Islet of Langerhans (tissue), 1 donor: ENCODE measurements at regions not wholly inside any gene's neighbourhood (a gene's known extent, or its start where the extent isn't known, plus 50 kb on each side); places are given as distances from the start of the nearest gene placed in this dataset.

Experiments used
- FAIRE-seq: peaks from one replicate; lab custom pipeline; 2011; peaks lifted over from hg19 to GRCh38; lab: Jason Lieb, UNC

DNA sequence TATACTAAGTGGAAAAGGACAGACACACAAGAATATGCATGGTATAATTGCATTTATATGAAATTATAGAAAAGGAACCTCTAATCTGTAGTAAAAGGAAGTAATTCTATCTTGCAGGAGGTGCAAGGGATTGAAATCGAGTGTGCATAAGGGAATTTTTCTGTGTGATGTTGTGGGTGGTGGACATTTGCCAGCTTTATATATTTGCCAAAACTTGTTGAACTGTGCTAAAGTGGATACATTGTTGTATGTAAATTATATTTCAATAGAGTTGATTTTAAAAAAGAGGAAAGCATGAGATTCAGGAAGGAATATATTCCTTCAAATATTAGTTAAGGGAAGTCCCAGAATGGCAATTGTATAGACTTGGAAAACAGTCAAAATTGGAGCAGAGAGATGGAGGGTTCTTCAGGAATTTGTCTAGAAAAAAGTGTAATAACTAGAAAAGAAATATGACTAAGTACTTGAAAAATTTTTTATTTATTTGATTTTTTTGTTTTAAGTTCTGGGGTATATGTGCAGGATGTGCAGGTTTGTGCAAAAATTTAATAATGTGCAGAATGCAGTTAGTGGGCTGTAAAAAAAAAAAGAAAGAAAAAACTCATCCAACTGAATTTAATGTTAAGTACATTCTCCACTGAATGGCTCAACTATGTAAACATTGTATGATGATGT, 96.1 kb downstream of the ARL4A start:
- FAIRE-seq: no peak

DNA sequence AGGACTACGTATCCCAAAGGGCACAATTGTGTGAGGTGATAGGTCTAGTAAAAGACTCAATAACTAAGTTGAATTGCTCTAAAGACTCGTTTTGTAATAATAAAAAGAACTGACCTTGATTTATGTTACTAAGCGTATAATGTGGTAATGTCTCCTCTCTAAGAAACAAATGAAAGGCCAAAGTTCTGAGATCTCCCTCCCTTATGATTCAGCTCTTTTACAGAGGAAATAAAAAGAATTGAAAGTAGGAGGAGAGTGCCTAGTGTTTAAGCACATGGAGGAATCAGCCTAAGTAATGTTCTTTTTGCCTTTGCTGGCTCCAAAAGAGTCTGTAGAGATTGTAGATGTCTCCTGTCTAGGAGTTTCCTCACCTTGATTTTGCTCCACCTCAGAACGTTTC, 98.0 kb downstream of the ARL4A start:
- no peak for FAIRE-seq

DNA sequence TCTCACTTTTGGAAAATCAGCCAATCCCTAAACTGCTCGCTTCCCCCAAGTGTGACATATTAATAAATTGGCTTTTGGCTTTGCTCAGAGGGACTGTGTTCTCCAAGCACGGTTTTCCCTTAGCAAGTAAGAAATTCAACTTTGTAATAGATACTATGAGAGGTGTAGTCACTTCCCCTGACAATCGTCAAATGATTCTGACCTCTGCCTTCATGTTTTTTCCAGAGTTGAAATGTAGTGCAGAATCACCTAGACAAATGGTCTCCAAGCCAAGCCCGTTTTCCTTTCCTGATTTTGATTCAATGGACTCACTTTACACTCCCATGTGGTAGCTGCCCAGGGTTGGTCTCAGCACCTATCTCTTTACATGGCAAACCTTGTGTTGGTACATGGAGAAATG, 99.1 kb downstream of the ARL4A start:
- FAIRE-seq: no peak

DNA sequence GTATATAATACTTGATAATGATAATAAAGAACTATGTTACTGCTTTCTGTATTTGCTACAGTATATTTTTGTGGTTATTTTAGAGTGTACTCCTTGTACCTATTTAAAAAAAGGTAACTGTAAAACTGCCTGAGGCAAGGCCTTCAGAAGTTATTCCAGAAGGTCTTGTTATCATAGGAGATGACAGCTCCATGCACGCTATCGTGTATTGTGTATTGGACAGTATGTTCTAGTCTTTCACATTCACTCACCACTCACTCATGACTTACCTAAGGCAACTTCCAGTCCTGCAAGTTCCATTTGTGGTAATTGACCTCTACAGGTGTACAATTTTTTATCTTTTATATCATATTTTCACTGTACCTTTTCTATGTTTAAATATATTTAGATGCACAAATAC, 100.7 kb downstream of the ARL4A start:
- FAIRE-seq: no peak

DNA sequence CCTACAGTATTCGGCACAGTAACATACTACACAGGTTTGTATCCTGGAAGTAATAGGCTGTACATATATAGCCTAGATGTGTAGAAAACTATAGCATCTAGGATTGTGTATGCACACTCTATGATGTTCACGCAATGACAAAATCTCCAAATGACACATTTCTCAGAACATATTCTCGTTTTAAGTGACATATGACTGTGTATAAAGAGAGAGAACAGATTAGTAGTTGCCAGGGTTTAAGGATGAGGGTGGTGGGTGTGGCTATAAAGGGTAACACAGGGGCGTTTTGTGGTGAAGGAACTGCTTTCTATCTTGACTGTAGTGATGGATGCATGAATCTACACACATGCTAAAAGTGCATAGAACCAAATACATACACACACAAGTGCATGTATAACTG, 101.2 kb downstream of the ARL4A start:
- FAIRE-seq: no peak

DNA sequence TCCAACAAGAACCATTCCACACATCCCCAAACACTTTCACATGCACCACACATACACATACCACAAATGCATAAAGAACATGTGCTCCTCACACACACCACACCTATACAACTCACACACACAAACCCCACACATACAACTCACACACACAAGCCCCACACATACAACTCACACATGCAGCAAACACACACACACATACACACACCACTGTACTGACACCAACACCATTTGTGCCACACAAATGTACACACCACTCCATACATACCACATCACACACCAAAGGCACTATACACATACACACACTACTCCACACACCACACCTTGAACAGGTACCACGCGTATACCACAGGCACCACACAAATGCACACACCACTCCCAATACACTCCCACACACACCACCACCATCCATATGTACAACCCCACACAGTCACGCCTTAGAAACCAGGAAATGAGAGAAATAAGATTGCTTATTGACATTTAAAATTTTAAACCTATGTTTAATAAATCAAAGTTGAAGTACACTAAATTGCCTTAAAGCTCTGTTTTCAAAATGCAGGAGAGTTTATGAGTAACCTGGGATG, 107.4 kb downstream of the ARL4A start:
- FAIRE-seq: no peak

DNA sequence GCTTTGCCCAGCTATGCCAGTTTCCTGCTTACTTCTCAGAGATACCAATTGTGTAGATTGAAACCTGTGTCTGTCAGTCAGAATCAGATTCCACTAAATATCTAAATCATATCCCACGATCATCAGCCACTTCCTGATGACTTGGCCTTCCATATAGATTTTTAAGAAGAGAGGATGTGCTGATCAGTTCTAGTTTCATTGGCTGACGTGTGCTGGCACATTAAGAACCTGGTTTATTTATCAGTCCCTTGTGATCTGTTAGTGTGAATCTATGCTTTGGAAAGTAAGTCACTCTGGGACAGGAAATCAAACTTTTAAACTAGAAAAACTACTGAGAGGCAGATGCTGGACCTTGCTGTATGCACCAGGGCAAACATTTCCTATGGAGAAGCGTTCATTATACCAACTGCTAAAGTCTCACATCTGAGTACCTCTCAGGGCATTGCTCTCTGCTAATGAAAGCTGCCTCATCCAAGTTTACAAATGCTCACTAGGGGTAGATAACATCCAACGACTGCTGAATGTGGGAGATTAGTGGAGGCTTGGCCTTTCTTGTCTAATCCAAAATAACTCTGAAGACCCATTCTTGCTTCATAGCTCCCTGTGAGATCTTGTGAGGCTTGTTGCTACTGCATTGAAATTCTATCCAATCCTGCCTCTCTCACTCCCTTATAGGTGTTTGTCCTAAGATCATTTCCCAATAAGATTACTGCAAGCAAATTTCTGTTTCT, 109.1 kb downstream of the ARL4A start:
- FAIRE-seq: no peak

DNA sequence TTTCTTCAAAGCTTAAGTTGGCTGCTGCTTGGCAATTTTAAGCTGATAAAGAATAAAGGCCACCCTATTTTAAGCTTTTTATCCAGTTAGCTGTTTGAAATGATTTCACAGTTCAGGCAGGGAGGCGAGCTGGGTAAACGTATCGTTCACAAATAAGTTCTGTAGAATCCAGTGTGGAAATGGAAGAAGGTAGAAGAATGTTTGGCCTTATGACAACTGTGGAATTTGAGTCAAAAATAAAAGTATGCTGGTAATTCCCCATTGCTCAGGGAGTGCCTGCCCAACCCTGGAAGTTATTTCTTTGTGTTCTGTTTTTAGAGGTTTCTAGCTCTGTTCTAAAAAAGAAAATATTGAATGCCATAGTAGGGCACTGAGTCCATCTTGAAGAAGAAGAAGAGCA, 113.1 kb downstream of the ARL4A start:
- no peak for FAIRE-seq

DNA sequence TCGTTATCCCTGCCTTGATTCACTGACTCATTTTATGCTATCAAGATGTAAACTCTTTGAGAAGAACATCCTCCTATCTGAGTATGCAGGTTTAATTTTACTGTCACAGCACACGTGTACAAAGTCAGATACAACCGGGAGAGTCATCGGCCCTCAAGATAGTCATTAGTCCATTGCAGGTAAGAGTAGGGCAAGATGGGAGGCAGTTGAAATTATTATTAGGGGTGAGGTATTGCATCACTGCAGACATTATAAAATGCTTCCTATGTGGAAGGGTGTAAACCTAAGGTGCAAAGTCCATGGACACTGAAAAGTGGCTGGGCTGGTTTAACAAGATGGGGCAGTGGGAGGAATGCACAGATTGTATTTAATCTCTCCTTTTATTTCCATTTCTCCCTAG, 113.7 kb downstream of the ARL4A start:
- no peak for FAIRE-seq

DNA sequence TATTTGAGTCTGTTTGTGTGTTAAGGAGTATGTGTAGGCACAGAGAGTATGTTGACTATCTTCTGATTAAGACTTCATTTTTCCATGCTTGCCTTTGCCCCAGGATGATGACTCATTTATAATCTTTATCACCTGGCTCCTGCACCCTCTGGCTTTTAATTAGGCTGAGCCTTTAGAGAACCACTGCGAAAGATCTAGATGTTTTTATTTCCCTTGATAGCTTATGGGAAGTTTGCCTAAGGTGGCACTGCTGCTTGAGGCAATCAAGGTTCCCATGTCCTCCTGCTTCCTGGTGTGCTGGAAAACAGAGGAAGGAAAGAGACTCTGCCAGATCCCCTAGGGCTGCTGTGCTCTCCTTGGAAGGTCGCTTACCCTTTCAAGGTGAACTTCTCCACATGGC, 114.6 kb downstream of the ARL4A start:
- FAIRE-seq: no peak

DNA sequence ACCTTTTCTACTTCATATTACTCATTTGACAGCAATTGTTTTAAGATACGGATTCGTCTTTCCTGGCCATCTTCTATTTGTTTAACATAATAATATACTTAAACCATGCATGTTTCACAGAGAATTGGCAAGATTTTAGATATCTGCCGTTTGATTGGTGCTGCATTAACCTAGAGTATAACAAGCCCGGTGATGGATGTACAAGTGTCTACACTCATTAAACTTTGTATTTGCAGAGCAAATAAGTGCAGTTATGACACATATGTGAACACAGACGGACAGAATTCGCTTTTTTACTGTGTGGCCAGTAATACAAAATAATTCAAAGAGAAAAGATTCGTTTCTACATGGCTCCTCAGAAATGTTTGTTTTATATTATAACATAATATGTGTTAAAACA, 116.1 kb downstream of the ARL4A start:
- FAIRE-seq: no peak

DNA sequence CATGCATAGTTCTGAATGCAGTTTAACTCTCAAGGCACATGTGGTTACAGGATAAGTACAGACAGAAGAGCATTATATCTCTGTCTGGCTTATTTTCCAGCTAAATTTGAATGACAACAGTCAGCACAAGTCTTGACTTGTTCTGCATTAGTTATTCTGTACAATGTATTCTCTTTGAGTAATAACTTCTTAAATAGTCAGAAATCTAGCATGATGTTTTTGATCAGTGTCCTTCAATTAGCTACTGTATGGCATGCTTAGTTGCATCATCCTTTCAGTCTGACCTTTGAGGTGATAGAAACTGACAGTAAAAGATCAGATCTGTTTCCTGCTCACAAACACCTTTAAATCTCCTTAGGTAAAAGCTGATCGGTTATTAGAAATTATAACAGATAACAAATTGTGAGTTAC, 118.1 kb downstream of the ARL4A start:
- no peak for FAIRE-seq

DNA sequence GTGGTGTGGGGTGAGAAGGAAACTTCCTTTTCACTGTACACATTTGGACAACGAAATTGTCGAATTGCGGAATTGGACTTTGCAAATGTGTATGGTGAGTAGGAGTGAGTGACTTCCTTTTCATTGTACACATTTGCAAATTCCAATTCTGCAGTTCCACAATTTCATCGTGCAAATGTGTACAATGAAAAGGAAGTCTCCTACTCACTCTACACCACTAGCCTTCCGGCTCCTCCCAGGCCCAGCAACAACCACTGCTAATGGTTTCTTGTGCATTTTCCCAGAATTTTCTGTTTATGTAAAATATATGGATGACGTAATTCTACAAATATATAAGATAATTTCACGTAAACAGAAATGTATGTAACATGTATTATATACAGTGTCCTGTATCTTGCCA, 118.5 kb downstream of the ARL4A start:
- no peak for FAIRE-seq

DNA sequence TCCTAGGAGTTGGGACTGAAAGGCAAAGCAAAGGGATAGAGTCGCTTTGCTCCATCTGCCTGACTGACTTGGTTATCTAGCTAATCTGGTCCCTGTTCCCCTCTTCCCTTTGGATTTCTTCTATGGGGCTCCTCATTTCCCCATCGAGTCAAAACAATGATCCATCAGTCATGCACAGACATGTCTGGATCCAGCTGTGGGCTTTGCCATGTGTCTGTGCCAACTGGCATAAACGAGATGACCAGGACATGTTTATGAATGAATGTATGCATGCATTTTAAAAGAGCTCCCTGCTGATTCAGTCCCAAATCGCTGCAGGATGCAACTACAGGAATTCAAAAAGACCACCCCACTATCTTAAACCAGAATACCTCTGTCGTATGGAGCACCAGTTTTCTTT, 122.0 kb downstream of the ARL4A start:
- no peak for FAIRE-seq

DNA sequence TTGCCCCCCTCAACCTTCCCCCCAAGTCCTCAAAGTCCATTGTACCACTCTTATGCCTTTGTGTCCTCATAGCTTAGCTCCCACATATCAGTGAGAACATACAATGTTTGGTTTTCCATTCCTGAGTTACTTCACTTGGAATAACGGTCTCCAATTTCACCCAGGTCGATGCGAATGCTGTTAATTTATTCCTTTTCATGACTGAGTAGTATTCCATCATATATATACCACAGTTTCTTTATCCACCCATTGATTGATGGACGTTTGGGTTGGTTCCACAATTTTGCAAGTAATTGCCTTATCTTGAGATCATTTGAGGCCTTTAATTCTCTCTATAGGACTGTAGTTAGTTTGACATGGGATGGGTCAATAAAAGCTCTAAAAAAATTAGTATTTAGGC, 124.7 kb downstream of the ARL4A start:
- FAIRE-seq: no peak

DNA sequence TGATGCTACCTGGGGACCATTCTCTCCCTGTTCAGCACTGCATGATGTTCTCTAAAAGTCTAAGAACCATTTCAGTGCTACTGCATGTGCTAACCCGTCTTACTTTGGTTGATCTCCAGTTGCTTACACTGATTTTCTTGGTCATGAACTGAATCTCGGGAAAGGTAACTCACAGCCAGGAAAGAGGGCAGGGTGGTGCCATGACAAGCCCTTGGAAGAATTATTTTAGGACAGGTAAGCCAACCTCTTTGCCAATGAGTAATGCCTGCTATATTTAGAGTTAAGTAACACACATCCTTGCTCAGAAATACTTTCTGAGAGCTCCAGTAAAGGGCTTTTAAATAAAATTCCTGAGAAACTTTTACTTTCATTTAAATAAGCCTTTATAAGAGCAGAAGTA, 126.7 kb downstream of the ARL4A start:
- FAIRE-seq: no peak

DNA sequence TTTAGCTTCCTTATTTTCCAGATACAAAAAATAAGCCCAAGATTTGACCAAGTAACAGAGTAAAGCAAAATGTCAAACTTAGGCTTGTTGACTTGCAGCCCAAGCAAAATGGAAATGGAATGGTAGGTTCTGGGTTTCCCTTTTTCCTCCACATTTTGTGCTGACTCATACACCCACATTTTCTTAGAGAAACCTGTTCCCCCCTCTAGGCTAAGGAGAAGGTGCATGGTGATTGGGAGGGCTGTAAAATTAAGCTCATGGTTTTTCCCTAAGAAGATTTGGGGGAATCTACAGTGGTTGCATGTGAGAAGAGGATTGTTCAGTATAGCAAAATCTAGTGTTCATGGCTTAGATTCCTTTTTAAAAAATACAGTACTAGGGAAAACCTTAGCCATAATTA, 127.4 kb downstream of the ARL4A start:
- no peak for FAIRE-seq

DNA sequence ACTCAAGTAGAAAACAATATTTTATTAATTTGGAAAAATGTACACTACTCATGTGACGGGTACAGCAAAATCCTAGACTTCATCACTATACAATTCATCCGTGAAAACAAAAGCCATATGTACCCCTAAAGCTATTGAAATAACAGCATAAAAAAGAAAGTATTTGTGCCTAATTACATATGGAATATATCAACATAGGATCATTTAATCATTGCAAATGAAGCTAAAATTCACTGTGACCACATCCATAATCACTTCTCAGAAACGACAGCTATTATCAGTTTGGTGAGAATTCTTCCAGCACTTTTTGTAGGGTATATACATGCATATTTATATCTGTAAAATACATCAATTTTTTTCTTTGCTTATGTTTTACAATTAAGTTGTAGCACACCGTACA, 128.0 kb downstream of the ARL4A start:
- FAIRE-seq: no peak

DNA sequence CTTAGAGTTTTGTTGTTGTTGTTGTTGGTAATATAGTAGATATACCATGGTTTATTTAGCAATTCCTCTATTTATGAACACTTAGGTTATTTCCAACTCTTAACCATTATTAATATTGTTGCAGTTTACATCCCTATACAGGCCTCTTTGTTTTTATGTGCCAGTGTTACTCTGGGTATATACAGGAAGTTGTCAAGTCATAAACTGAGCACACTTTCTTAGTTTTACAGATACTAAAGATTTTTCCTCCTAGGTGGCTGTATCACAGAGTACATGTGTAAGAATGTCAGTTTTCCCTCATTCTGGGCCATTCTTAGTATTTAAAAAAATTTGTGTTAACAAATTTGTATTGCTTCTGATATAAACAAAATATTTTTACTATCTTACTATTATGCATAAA, 128.4 kb downstream of the ARL4A start:
- no peak for FAIRE-seq

DNA sequence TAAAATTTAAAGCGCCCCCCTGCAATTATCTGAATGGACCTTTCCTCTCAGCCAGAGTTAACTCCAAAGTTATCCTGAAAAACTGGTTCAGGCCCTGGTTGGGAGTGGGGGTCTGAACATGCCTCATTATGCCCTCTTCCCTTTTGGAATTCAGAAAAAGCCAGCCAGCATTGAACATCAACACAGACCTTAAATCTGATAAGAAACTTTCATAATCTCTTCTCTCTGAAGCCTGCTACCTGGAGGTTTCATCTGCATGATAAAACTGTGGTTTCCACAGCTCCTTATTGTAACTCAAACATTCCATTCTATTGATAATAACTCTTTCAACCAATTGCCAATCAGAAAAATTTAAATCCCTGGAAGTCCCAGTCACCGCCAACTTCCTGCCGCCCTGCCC, 133.3 kb downstream of the ARL4A start:
- no peak for FAIRE-seq

DNA sequence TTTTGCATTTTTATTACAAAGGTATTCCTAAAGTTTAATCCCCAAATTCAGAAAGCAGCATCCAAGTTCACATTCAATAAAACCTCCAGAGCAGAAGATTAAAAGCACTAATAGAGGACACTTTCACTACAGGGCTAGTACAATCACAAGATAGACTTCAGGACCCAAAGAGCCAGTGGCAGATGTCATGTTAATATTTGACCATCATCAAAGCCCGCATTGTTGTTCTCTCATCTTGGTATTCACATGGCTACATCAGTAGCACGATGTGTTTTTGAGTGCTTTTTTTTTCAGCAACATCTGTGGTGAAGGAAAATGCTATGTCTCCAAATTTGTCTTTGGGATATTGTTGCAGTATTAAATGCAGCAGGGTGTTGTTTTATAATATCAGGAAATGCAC, 134.3 kb downstream of the ARL4A start:
- FAIRE-seq: no peak

DNA sequence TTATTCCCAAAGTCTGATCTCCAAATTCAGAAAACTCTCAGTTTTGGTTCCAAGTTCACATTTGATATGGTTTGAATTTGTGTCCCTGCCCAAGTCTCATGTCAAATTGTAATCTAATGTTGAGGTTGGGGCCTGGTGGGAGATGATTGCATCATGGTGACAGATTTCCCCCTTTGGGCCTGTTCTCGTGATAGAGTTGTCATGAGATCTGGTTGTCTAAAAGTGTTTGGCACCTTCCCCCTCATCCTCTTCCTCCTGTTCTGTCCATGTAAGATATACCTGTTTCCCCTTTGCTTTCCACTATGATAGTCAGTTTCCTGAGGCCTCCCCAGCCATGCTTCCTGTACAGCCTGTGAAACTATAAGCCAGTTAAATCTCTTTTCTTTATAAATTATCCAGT, 138.6 kb downstream of the ARL4A start:
- FAIRE-seq: no peak

DNA sequence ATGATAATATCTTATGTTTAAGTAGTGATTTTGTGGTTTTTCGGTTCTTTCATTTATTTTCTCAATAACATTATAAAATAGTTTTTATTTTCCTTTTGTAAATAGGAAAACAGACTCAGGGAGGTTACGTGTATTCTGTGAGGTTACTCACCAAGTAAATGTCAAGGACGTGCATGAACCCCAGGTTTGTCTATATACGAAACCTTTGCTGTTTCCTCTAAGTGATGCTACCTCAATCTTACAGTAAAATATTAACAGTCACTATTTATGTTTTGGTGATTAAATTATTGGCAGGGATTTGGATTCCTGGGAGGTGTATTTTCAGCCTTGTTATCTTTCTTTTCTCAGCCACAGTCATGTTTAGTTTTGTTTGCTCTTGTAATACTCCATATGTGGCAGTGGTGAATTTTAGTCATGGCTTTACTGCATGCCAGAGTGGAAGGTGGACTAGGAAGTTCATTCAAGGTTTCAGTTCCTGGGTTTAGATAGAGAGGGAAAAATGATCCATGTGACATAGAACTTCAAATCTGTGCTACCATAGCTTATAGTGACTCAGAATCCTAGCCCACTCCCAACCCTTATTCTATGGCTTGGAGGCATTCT, 139.9 kb downstream of the ARL4A start:
- FAIRE-seq: peak; percentile 21

DNA sequence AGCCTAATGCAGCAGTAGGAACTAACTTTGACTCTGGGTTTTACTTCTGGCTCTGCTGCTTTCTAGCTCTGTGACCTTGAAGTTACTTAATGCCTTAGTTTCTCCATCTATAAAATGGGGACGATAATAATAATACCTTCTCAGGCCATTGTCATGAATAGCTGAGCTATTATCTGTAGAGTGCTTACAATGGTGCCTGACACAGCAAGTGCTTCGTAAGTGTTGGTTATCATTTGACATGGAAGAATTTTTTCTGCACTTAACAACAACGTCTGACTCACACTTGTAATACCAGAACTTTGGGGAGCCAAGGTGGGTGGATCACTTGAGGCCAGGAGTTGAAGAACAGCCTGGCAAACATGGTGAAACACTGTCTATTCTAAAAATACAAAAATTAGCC, 140.5 kb downstream of the ARL4A start:
- no peak for FAIRE-seq
